ENCODE measurements at regions not wholly inside any gene's neighbourhood (a gene's known extent, or its start where the extent isn't known, plus 50 kb on each side); places are given as distances from the start of the nearest gene placed in this dataset.

- no peak for TF ChIP-seq CTCF (IDR thresholded peaks at IDR 0.05)
- no peaks in the 10 kb centered on the region for H3K27me3 ChIP-seq (ENCODE audit: insufficient read depth in 3 of 3, low read length in 2 of 3)
- H3K9me3 ChIP-seq = no peaks in the 10 kb centered on the region
- no peak overlapping the region for H3K4me3 ChIP-seq
- WGBS, 3 donors = 60 to 69% (median 60%) methylated on average over 1 of the region's 1 CpG
- no peaks in the 10 kb centered on the region for H3K4me1 ChIP-seq
- no peaks in the 10 kb centered on the region for H3K36me3 ChIP-seq (ENCODE audit: insufficient read depth in 1 of 2, low read depth in 1 of 2)
- ATAC-seq (no peak), DNase-seq (no peak)
- H3K27ac ChIP-seq = no peak overlapping the region
- intact Hi-C loops (cut with DNase I) = no loop called here
Observed at GRCh38 chr6:85121158-85121557, 328.7 kb upstream of the NT5E start.

GRCh38 chr6:85118652-85119235, 331.1 kb upstream of the NT5E start:
- no peak for ATAC-seq

GRCh38 chr6:85118233-85118632, 331.6 kb upstream of the NT5E start:
- intact Hi-C loops (cut with DNase I) = no loop called here
- H3K27me3 ChIP-seq (ENCODE audit: insufficient read depth in 3 of 3, low read length in 2 of 3) = peaks cover 0 to 3% (median 0%) of the 10 kb centered on the region in 3 donors
- no peak for TF ChIP-seq CTCF (IDR thresholded peaks at IDR 0.05)
- H3K4me1 ChIP-seq = no peaks in the 10 kb centered on the region
- H3K4me3 ChIP-seq = no peak overlapping the region
- H3K27ac ChIP-seq = no peak overlapping the region
- 67 to 72% (median 68%) methylated on average over 5 of the region's 5 CpGs for WGBS, 3 donors
- H3K9me3 ChIP-seq = no peaks in the 10 kb centered on the region
- no peak for DNase-seq
- no peak for ATAC-seq
- no peaks in the 10 kb centered on the region for H3K36me3 ChIP-seq (ENCODE audit: insufficient read depth in 1 of 2, low read depth in 1 of 2)

More at GRCh38 chr6:85118652-85119235, 331.1 kb upstream of the NT5E start:
- Histone ChIP-seq H3K27me3 (ENCODE audit: insufficient read depth in 3 of 3, low read length in 2 of 3) (peaks cover 0 to 3% (median 0%) of the 10 kb centered on the region in 3 donors), H3K9me3 (no peaks in the 10 kb centered on the region), H3K27ac (no peak overlapping the region), H3K36me3 (ENCODE audit: insufficient read depth in 1 of 2, low read depth in 1 of 2) (no peaks in the 10 kb centered on the region), H3K4me1 (no peaks in the 10 kb centered on the region), H3K4me3 (no peak overlapping the region)
- DNase-seq = no peak
- TF ChIP-seq CTCF (IDR thresholded peaks at IDR 0.05) = no peak
- WGBS, 3 donors = 56 to 58% (median 57%) methylated on average over 8 of the region's 8 CpGs
- intact Hi-C loops (cut with DNase I) = no loop called here

GRCh38 chr6:85116475-85116874, 333.4 kb upstream of the NT5E start:
- intact Hi-C loops (cut with DNase I) = no loop called here
- WGBS, 3 donors = 90 to 96% (median 90%) methylated on average over 3 of the region's 3 CpGs
- Histone ChIP-seq H3K27ac (no peak overlapping the region), H3K9me3 (no peaks in the 10 kb centered on the region), H3K4me3 (no peak overlapping the region), H3K27me3 (ENCODE audit: insufficient read depth in 3 of 3, low read length in 2 of 3) (peaks cover 0 to 3% (median 0%) of the 10 kb centered on the region in 3 donors), H3K36me3 (ENCODE audit: insufficient read depth in 1 of 2, low read depth in 1 of 2) (no peaks in the 10 kb centered on the region), H3K4me1 (no peaks in the 10 kb centered on the region)
- no peak for TF ChIP-seq CTCF (IDR thresholded peaks at IDR 0.05)
- DNase-seq (no peak), ATAC-seq (no peak)

- no peak for TF ChIP-seq CTCF (IDR thresholded peaks at IDR 0.05)
- intact Hi-C loops (cut with DNase I) = no loop called here
- H3K9me3 ChIP-seq = no peaks in the 10 kb centered on the region
- H3K27me3 ChIP-seq (ENCODE audit: insufficient read depth in 3 of 3, low read length in 2 of 3) = peaks cover 0 to 3% (median 0%) of the 10 kb centered on the region in 3 donors
- WGBS, 3 donors = 50 to 63% (median 63%) methylated on average over 2 of the region's 2 CpGs
- no peaks in the 10 kb centered on the region for H3K36me3 ChIP-seq (ENCODE audit: insufficient read depth in 1 of 2, low read depth in 1 of 2)
- H3K27ac ChIP-seq = no peak overlapping the region
- DNase-seq = no peak
- H3K4me3 ChIP-seq = no peak overlapping the region
- H3K4me1 ChIP-seq = no peaks in the 10 kb centered on the region
- ATAC-seq = no peak
Observed at GRCh38 chr6:85115876-85116275, 334.0 kb upstream of the NT5E start.
